Right hindlimb (tissue), 1 donor: ENCODE measurements at regions not wholly inside any gene's neighbourhood (a gene's known extent, or its start where the extent isn't known, plus 50 kb on each side); places are given as distances from the start of the nearest gene placed in this dataset.

Experiments used
- DNase-seq: peaks from one replicate; pipeline ENCODE4 v3.0.0-alpha.2; 2018

DNA sequence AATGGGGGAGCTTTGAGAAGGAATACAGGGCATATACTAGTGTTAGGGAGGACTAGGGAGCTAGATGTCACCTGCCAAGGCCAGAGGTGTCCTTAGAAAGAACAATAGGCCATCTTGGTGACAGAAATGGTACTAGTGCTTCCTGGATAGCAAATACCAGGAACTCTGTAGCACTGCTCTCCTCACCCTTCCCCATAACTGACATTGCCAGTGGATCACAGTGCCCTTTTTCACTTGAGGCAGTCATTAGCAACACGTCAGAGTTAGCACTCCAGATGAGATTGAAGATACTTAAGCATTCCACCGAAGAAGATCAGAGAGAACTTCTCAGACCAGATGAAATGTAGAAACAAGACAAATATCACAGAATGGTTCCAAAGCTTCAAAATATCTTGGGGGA is 103.1 kb upstream of the PDZRN3 start:
- no peak for DNase-seq

DNA sequence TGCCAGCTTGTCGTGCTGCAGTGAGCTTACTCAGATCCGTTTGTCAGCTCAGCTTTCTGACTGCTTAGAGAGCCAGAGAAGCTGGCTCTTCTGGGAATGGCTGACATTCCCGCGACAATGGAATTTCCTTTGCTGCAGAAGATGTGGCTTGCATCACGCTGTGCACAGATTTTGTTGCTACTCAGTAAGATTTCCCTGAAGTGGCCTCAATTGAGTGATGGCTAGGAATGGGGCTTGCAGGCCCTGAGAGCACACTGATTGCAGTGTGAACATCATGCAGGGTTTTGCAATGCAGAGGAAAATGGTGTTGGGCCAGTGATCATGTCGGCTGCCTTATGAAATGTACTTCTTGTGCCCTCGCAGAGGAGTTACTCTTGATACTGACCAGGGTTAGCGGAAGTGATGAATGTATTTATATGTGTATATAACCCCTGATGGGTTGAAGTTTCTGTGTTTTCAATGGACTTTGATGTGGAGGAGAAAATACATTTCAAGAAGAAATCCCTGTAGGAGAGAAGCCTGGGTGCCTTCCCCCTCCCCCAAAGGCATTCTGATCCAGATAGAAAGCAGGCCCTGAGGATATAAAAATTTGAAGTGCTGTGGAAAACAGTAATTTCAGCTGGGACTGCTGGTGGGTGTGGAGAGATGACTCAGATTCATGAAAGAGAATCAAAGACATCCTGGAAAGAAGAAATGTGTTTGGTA is 102.5 kb upstream of the PDZRN3 start:
- peak; percentile 55 for DNase-seq

DNA sequence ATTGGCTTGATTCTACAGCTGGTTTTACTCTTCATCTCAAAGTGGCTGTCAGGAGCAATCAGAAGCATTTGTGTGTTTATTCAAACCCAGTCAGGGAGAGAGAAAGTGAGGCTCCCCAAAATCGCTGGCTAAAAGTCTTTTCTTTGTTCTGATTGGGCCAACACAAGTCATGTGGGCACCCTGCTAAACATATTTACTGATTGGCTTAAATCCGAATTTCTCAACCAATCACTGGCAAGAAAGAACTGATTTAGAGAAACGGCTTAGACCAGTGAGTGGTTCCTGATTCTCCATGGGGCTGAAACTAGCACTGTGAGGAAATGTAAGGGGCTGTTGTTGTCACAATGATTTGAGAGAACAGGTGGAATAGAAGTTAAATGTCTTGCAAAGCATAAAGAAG is 98.9 kb upstream of the PDZRN3 start:
- DNase-seq, result no peak

DNA sequence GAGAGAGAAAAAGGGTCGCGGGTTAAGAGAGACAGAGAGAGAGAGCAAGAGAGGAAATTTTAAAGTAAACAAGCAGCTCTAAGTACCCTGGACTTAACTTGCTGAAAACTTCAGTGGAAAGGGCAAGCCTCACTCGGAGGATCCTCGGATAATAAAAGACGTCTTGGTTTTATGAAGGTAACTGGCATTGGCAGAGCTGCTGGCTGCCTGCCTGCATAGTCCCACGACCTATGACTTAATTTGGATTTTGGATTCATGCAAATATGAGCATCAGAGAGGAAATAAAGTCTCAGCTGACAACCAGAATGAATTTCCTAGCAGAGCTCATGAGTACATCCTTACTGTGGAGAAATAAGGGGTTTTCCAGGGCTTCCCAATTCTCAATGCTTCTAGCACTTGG is 95.1 kb upstream of the PDZRN3 start:
- DNase-seq, result peak; percentile 52

DNA sequence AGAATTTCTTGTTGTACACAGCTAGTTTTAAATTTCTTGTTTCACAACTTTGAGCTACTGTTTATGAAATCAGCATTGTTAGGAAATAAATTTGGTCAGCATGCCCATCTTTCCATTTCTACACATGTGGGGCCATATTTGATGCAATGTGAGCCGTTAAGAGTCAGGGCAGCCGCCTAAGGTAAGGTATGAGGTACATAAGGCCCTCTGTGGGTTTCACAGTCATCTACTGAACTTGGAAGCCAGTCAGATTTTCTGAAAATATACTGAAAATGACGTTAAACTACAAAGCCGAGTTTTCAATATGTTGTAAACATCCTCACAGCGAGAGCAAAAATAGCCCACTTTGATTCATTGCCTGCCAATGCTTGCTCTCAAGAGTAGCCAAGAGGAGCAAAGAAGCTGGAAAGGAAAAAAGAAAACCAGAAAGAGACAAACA is 94.7 kb upstream of the PDZRN3 start:
- DNase-seq, result peak; percentile 51

DNA sequence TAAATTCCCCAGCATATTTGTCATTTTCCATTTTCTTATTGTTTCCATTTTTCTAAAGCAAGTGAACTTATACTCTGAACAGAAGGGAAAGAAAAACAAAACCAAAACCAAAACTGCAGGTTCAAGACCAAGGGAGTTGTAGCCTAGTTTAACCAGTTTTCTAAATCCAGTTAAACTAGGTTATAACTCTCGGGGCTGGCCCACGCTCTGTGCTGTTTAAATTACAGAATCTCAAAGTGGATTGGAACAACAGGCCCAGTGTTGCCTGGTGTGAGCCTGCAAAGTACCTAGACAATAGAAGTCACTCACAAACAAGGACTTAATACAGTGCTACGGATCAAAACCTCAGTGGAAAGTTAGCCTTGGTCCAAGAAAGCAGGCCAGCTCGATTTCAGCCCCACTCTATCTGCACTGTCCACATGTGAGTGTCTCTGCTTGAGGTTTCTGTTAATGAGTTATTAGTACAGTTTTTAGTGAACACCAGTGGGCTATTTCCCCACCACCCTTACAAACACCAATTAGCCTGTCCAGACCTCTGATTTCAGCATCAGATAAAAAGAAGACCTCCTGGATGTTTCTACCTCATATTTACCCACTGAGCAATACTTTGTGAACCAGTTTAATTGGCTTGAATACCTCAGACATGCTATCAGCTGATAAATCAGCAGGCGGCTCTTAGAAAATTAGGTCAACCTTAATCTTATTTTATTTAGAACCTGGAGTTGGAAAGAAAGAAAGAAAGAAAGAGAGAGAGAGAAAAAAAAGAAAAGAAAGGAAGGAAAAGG is 93.8 kb upstream of the PDZRN3 start:
- DNase-seq, result no peak

DNA sequence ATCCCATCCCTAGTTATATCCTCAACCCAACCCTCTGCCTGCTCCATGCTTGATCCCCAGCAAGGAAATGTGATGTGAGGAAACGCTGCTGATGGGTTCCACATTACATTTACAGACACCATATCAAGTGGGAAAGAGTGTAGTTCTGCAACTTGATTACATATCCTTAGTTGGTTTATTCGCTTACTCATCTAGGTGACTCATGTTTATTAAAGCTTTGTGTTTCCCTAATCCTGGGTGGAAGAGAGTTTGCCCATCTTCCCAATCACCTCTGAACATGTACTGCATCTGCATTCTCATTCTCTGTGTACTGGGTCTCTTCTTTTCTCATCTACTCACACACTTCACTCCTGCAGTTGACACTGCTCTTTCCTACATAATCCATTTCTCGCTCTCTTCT is 91.7 kb upstream of the PDZRN3 start:
- DNase-seq, result no peak

DNA sequence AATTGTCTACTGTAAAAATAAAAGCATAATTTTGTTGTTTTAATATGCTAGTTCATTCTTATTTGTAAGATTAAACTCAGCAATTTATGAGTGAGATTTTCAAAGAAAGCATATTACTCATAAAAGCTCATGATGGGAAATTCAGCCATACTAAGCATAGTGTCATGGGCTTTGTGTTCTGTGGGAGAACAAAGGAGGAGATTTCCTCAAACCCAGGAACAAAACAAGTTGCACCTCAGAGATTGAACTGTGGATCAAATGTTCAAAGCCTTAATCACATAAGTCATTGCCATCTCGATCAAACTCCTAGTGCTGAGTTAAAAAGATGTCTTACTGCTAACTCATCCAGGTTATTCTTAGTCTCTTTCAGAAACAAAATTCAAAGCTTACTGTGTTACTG is 85.6 kb upstream of the PDZRN3 start:
- DNase-seq, result no peak

DNA sequence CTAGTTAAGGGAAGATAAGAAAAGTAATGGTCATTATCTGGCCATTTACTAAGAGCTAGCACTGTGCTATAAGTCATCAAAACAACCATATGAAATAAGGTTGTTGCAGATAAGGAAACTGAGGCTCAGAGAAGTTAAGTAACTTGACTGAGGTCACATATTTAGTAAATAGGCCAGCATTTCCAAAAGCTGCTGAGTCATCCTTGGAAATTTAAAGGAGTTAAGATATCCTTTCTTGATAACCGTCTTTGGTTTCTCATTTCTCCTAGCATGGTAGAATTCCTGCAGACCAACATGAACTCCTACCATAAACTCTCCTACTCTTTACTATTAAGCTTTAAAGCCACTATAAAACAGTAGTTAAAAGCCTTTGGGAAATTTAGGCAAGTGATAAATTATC is 85.0 kb upstream of the PDZRN3 start:
- no peak for DNase-seq

DNA sequence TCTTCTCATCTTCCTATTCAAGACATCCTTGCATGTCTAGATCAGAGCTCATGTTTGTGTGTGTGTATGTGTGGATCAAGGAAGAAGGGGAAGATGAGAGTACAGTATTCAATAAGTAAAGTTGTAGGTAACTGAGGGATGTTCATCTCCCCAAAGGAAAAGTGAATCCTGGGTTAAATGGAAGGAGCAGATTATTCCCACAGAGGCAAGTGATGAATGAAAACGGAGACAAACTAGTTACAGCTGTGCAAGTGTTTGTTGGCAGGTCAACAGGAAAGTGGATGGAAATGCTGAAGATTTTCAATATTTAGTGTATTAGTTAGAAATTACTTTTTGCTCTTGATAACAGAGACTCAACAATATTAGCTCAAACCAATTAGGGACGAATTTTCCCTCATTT is 84.2 kb upstream of the PDZRN3 start:
- DNase-seq, result no peak

DNA sequence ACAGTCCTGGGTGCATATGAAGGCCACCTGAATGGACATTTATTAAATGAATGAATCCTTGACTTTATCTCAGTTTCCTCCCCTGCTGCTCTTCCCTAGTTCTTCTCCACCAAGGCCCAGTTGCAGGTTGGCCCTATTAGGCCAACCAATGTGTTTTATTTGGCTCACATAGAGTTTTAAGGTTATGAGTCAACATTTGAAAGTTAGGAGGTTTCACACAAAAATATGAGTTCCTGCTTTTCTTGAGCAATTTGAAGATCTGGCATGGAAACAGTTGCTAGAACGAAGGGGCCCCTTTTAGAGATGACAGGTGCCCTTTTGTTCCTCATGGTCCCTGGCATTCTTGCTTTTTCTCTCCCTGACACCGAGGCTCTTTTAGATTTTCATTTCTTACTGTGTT is 83.0 kb upstream of the PDZRN3 start:
- no peak for DNase-seq

DNA sequence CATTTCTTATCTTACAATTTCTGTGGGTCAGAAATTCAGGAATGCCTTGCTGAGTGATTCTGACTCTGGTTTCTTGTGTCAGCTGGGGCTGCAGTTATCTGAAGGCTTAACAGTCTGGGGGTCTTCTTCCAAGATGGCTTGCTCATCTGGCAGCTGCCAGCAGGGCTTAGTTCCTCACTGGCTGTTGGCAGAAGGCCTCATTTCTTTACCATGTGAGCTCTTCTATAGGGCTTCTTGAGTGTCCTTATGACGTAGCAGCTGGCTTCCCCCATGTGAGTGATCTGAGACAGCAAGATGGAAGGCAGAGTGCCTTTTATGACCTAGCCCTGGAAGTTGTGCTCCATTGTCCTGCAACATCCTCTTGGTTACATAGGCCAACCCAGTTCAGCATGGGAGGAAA is 82.0 kb upstream of the PDZRN3 start:
- no peak for DNase-seq

DNA sequence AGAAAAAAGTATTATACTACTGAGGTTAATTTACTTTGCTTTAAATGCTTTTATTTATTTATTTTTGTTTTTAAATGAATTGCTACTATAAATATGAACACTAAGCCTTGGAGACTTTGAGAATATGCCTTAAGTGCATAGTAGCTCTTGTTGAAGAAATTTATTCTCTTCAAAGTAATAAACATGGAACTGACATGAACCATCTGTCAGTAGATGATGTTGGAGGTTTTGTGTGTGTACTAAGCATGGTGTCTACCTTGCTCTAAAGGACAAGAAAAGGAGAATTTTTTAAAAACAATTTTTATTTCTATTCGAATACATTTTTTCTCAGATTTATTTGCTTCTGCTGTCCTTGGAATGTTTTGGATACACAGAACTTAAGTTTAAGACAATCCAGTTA is 81.1 kb upstream of the PDZRN3 start:
- no peak for DNase-seq

DNA sequence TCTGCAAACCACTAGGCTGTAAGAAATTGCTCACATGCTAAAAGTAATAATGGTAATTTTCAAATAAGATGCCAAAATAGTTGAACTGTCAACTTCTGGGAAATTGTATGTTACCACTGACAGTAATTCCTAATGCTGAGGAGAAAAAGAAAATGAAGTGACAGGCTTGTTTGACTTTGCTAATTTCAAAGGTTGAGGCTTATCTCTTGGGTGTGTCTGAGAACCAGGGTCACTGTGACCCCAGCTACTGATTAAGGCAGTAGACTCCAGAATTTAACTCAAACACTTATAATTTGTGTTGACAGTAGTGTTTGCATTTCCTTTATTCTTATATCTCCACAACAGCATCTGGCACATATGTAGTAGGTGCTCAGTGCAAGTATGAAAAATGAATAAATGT is 74.6 kb upstream of the PDZRN3 start:
- DNase-seq, result no peak

DNA sequence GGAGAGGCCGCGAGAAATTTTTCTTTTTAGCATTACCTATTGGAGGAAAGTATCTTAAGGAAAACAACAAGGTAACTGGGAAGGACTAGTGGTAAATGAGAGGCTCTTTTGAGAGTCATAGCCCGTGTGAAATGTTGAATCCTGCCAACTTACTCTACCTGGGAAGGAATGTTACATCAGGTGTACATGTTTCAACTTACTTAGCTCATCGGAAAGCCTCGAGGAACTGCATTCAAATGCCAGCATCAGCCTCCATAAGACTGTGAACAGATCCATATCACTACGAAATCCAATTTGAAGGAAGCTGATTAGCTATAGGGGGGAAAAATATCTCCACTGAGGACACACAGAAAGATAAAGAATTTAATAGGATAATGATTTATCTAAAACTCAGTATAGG is 72.3 kb upstream of the PDZRN3 start:
- DNase-seq, result no peak

DNA sequence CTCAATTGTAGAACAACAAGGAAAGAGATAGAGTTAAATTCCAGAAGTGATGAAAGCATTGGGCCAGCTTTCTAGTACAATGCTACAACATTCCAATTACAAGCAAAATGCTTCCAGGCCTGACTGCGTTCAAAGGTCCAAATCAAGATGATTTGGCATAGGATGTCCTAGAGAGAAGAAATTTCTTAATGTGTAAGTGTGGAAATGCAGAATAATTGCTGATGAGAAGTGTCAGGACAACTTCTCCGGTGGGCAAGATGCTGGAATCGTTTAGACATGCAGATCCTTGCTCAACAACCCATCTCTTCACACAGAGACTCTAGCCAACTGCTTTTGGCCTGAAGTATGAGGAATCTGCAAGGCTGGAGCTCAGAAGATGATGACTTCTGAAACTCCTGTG is 71.1 kb upstream of the PDZRN3 start:
- no peak for DNase-seq

DNA sequence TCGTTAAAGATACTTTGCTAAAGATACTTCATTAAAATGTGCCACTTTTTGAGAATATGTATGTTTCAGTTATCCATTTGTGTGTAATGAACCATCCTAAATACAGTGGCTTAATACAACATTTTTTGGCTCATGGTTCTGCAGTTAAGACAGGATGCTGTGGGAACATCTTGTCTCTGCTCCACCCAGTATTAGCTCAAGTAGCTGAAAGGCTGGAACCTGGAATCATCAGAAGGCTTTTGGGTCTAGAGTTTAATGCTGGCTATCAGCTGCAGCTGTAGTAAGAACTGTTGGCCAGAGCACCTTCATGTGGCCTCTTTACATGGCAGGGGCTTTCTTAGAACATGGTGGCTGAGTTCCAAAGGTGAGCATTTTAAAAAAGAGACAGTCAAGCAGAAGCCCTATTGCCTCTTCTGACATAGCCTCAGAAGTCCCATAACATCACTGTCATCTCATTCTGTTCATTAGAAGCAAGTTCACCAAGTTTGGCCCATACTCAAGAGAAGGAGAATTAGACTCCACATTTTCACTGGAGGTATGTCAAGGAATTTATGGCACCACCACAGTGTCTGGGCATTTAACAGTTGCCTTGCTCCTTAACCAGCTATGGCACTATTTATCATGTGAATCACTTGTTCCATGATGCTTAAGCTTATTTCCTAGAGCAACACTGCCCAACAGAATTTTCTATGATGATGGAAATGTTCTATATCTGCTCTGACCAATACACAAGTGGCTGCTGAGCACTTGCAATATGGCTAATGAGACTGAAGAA is 70.4 kb upstream of the PDZRN3 start:
- no peak for DNase-seq

DNA sequence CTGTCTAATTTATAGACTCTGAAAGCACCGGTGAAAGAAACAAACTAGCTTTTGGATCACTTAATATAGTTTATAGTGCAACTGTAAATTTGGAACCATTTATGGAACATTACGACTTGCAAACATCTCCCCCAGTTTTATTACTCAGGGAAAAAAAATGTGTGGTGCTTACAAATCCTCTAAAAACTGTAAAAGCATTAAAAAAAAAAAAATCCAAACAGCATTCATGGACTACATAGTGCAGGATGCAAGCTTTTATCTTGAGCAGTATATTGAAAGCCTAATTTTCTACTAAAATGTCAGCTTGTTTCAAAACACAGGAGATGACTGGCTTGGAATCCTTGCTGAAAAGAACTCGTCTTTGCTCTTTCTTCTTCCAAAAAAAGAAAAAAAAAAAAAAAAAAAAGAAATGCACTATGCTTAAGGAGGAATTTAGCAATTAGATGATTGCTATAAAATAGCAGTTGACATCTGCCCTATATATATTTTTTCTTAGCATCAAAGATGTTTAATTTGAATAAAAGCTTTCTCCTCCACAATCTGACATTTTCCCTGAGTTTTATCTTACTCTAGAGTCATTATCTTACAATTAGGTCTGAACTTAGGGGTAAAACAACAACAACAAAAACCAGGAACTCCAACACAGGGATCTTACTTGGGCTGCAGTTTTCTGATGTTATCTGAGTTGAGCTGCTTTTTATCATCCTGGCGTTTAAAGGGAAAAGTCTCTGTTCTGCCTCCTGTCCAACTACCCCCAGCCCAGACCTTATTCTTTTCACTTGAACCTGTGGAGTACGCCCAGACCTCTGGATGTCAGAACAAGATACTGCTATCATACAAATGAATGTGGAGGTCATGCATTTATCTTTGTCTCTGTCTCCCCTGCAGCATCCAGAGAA is 62.6 kb upstream of the PDZRN3 start:
- DNase-seq, result no peak

DNA sequence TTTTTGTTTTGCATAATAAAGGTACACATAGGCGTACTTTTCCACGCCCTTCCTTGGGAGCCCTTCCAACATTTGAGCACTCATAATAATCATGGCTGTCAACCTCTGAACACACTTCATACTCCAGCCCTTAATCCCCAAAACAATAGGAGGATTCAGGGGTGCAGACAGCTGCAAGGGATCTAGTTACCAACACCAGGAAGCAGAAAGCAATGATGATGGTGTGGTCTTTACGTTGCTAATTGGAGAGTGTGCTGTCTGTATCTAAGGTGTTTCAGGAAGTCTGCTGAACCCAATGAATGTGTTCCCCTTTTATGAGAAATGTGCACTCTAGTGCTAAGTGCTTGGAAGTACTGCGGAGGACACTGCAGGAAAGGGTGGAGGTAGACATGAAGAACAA is 60.3 kb upstream of the PDZRN3 start:
- no peak for DNase-seq

DNA sequence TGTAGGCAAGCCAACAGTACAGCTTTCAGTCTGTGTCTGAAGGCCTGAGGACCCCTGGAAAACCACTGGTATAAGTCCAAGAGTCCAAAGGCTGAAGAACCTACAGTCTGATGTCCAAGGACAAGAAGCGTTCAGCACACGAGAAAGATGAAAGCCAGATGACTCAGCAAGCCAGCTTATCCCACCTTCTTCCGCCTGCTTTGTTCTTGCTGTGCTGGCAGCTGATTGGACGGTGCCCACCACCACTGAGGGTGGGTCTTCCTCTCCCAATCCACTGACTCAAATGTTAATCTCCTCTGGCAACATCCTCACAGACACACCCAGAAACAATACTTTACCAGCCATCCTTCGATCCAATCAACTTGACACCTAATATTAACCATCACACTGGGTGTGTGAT is 59.0 kb upstream of the PDZRN3 start:
- no peak for DNase-seq

DNA sequence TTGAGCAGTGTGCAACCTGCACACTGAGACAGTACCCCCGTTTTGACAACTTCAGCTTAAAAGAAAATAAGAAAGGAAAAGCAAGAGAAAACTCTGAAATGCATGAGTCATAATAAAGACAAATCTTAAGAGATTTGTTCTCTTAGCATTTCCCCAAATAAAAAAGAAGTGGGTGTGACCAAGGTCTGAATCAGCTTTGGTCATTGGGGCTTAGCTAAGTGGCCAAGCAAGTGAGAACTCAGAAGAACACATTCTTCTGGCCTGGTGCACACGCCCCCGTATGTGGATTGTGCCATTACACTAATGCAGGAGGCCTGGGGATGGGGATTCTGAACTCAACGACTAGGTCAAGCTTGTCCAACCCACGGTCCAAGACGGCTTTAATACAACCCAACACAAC is 56.9 kb upstream of the PDZRN3 start:
- no peak for DNase-seq

DNA sequence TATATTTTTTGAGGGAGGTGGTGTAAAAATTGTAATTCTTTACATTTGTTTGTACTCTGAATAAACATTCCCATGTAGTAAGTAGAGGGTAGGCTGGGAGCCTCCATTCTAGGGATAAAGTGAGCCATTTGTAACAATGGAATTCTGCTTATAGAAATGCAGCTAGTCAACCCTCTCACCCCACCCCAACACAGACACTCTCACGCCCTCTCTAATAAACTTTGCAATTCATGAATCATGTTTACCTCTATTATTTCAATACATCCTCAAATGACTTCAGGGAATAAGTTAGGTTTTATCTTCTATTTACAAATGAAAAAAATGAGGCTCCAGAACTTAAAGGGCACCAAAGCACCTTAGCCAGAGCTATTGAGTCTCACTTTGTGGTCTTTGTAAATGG is 56.5 kb upstream of the PDZRN3 start:
- DNase-seq, result no peak
